ENCODE measurements at regions not wholly inside any gene's neighbourhood (a gene's known extent, or its start where the extent isn't known, plus 50 kb on each side); places are given as distances from the start of the nearest gene placed in this dataset.

GRCh38 chr15:59867086-59867855, 136.8 kb upstream of the FOXB1 start:
- H3K79me2 ChIP-seq (ENCODE audit: insufficient read depth, low read length) = no peaks in the 10 kb centered on the region
- DNase-seq (ENCODE audit: low spot score) (no peak), FAIRE-seq (no peak), ATAC-seq (no peak)
- no peak overlapping the region for H3K4me2 ChIP-seq (ENCODE audit: low read depth, low read length)
- ChIA-PET POLR2A (no interaction called here), CTCF (ENCODE audit: low intra/inter-chr PET ratio, low total read pairs) (no interaction called here)
- intact Hi-C loops (cut with micrococcal nuclease; ENCODE audit: unreplicated experiment) (no loop called here), in situ Hi-C loops (cut with HindIII; ENCODE audit: extremely low pct_ligation_motif_present, low pct_unique_long_range_greater_than_20kb) (no loop called here)
- 29% methylated on average over 5 of the region's 5 CpGs for WGBS (ENCODE audit: low lambda C conversion rate)
- H4K20me1 ChIP-seq (ENCODE audit: insufficient read depth, low read length) = no peaks in the 10 kb centered on the region
- H3K27me3 ChIP-seq (ENCODE audit: control insufficient read depth in 1 of 2, insufficient read depth in 2 of 2, low read length in 2 of 2) = peaks cover 0 to 9% of the 10 kb centered on the region in 2 experiments; a peak in 1 of 5 replicates
- BruUV-seq (replicated peaks) = no TSS peak
- no peaks in the 10 kb centered on the region for H3K36me3 ChIP-seq (replicated peaks in 1 of 2; ENCODE audit: control insufficient read depth in 1 of 2, insufficient read depth in 2 of 2, low read length in 2 of 2)
- TF ChIP-seq PTBP1 (IDR thresholded peaks at IDR 0.05; ENCODE audit: low read depth, low read length, poor library complexity, severe bottlenecking) (no peak), MAZ (IDR thresholded peaks at IDR 0.05; ENCODE audit: borderline replicate concordance, low read depth, low read length) (no peak), MAZ (CRISPR knock-in tag; IDR thresholded peaks at IDR 0.05; ENCODE audit: low read depth) (no peak), RAD21 (CRISPR knock-in tag; IDR thresholded peaks at IDR 0.05) (no peak), ZXDC (CRISPR knock-in tag; IDR thresholded peaks at IDR 0.05) (no peak), NFE2L2 (IDR thresholded peaks at IDR 0.05; ENCODE audit: low read length) (no peak), DNMT3B (CRISPR knock-in tag; conservative IDR thresholded peaks at IDR 0.05) (no peak), ZFY (CRISPR knock-in tag; IDR thresholded peaks at IDR 0.05) (no peak), ZNF263 (CRISPR knock-in tag; IDR thresholded peaks at IDR 0.05) (no peak), ZNF781 (CRISPR knock-in tag; IDR thresholded peaks at IDR 0.05; ENCODE audit: borderline replicate concordance, not compliant biosample characterization) (no peak), ZNF232 (CRISPR knock-in tag; IDR thresholded peaks at IDR 0.05; ENCODE audit: borderline replicate concordance) (no peak), ZNF34 (CRISPR knock-in tag; IDR thresholded peaks at IDR 0.05; ENCODE audit: borderline replicate concordance) (no peak)
- no peaks in the 10 kb centered on the region for H3K4me1 ChIP-seq (ENCODE audit: insufficient read depth, low read length)
- no peak overlapping the region for H3K27ac ChIP-seq (ENCODE audit: extremely low read length, insufficient read depth, low read length)
- no peak overlapping the region for H3K9ac ChIP-seq (ENCODE audit: insufficient read depth, low read depth, low read length)
- H3K9me3 ChIP-seq (ENCODE audit: low read length) = no peaks in the 10 kb centered on the region
- H3K4me3 ChIP-seq (replicated peaks in 1 of 3; ENCODE audit: insufficient read depth in 1 of 3, low read depth in 2 of 3, low read length in 3 of 3) = no peak overlapping the region
- no peak overlapping the region for H2AFZ ChIP-seq (ENCODE audit: low read length)
